NCI-H2196 treated with DMSO at 0.1 percent for 48 hours (cell line): ENCODE measurements at regions not wholly inside any gene's neighbourhood (a gene's known extent, or its start where the extent isn't known, plus 50 kb on each side); places are given as distances from the start of the nearest gene placed in this dataset.
"Not testable (repeated sequence)": the region's sequence is repeated elsewhere in the genome, so short reads cannot be mapped to it uniquely, and the experiment has no call there.

ENCODE experiments used
- DNase-seq: peaks from one replicate; lab custom pipeline; 2025; ENCODE audit not compliant: unreplicated experiment; lab: John Stamatoyannopoulos, UW

- no peak for DNase-seq
These were observed 154.0 kb downstream of the RHOU start for GRCh38 chr1:228889289-228889688.

- no peak for DNase-seq
These were observed 156.2 kb downstream of the RHOU start for GRCh38 chr1:228891272-228892034.

GRCh38 chr1:228892200-228892599 lies 156.9 kb downstream of the RHOU start:
- DNase-seq: not testable (repeated sequence)

GRCh38 chr1:228894442-228894989 lies 159.2 kb downstream of the RHOU start:
- DNase-seq: no peak

- DNase-seq: no peak
These were observed 162.6 kb downstream of the RHOU start for GRCh38 chr1:228897901-228898300.

GRCh38 chr1:228898582-228898992 lies 163.3 kb downstream of the RHOU start:
- no peak for DNase-seq

GRCh38 chr1:228899421-228899956 lies 164.2 kb downstream of the RHOU start:
- no peak for DNase-seq

- no peak for DNase-seq
These were observed 165.0 kb downstream of the RHOU start for GRCh38 chr1:228900099-228900885.

- DNase-seq: no peak
These were observed 165.7 kb downstream of the RHOU start for GRCh38 chr1:228900886-228901392.

GRCh38 chr1:228901936-228902681 lies 166.8 kb downstream of the RHOU start:
- no peak for DNase-seq

- peak; percentile 58 for DNase-seq
These were observed 167.6 kb downstream of the RHOU start for GRCh38 chr1:228902781-228903433.

- DNase-seq: no peak
These were observed 168.3 kb downstream of the RHOU start for GRCh38 chr1:228903434-228904071.

- no peak for DNase-seq
These were observed 168.9 kb downstream of the RHOU start for GRCh38 chr1:228904222-228904621.

- no peak for DNase-seq
These were observed 170.4 kb downstream of the RHOU start for GRCh38 chr1:228905701-228906101.

- no peak for DNase-seq
These were observed 171.1 kb downstream of the RHOU start for GRCh38 chr1:228906223-228906860.

GRCh38 chr1:228911225-228912210 lies 176.2 kb downstream of the RHOU start:
- DNase-seq: no peak

- no peak for DNase-seq
These were observed 178.5 kb downstream of the RHOU start for GRCh38 chr1:228913626-228914414.
